SK-N-SH (cell line): ENCODE measurements at regions not wholly inside any gene's neighbourhood (a gene's known extent, or its start where the extent isn't known, plus 50 kb on each side); places are given as distances from the start of the nearest gene placed in this dataset.

Experiments
- CTCF ChIA-PET: fragments of 300-600, 350-600 bp; formaldehyde crosslinking; extraction: SDS; loops from one replicate; lab custom pipeline; 2021; lab: Yijun Ruan, JAX
- POLR2A ChIA-PET: fragments of 350-600 bp; sonication (Branson Sonifier 250); formaldehyde crosslinking; extraction: SDS; loops from one replicate; lab custom pipeline; 2020; ENCODE audit warnings: antibody characterized with exemption, inconsistent platforms; lab: Yijun Ruan, JAX
- DNase-seq: peaks from one replicate; pipeline ENCODE4 v3.0.0; 2012
- H2AFZ ChIP-seq: fragments of 200-600 bp; sonication (generic); 2 replicates; pipeline ENCODE4 v1.8.1; 2016; ENCODE audit warnings: antibody characterized with exemption, mild to moderate bottlenecking, low read depth
- H3F3A ChIP-seq: fragments of 200-600 bp; sonication (generic); replicated peaks from 2 replicates; pipeline ENCODE3; 2016; ENCODE audit warnings: antibody characterized with exemption, mild to moderate bottlenecking; ENCODE audit not compliant: insufficient read depth
- H3K27ac ChIP-seq, 2 experiments: fragments of 200-500 bp in 1 of 2; fragments of 200-600 bp in 1 of 2; sonication (Bioruptor generic) in 1 of 2; sonication (generic), shearing (Covaris generic) in 1 of 2; 2 replicates each; pipeline versions ENCODE4 v1.5.1 to v1.6.1; 2014 to 2016; ENCODE audit warnings: low read depth in 2 of 2, inconsistent platforms in 1 of 2, low read length in 1 of 2, mild to moderate bottlenecking in 1 of 2, mixed read lengths in 1 of 2
- H3K27me3 ChIP-seq: fragments of 200-600 bp; sonication (generic), shearing (Covaris generic); 2 replicates; pipeline ENCODE4 v1.6.1; 2016; ENCODE audit warnings: mixed run types; ENCODE audit not compliant: insufficient read depth
- H3K36me3 ChIP-seq, 2 experiments: fragments of 200-500 bp in 1 of 2; fragments of 200-600 bp in 1 of 2; sonication (Bioruptor generic) in 1 of 2; sonication (generic) in 1 of 2; replicated peaks in 1 of 2; 2 replicates each; pipeline versions ENCODE3 to v1.5.1; 2014 to 2016; ENCODE audit warnings: low read length in 1 of 2, mild to moderate bottlenecking in 1 of 2; ENCODE audit not compliant: insufficient read depth in 2 of 2, control insufficient read depth in 1 of 2
- H3K4me1 ChIP-seq, 2 experiments: fragments of 200-500 bp in 1 of 2; fragments of 200-600 bp in 1 of 2; sonication (Bioruptor generic) in 1 of 2; sonication (generic), shearing (Covaris generic) in 1 of 2; 2 replicates each; pipeline versions ENCODE4 v1.5.1 to v1.6.1; 2014 to 2016; ENCODE audit warnings: low read depth in 1 of 2, low read length in 1 of 2, mixed run types in 1 of 2; ENCODE audit not compliant: insufficient read depth in 2 of 2, control insufficient read depth in 1 of 2
- H3K4me2 ChIP-seq: fragments of 200-600 bp; sonication (generic), shearing (Covaris generic); 2 replicates; pipeline ENCODE4 v1.6.1; 2017; ENCODE audit warnings: mixed run types
- H3K4me3 ChIP-seq, 2 experiments: fragments of 200-500 bp in 1 of 2; fragments of 200-600 bp in 1 of 2; sonication (Bioruptor generic) in 1 of 2; sonication (generic), shearing (Covaris generic) in 1 of 2; 2 replicates each; pipeline versions ENCODE4 v1.5.1 to v1.8.1; 2014 to 2016; ENCODE audit warnings: low read depth in 2 of 2, inconsistent platforms in 1 of 2, low read length in 1 of 2, mild to moderate bottlenecking in 1 of 2, mixed read lengths in 1 of 2, moderate library complexity in 1 of 2
- H3K79me2 ChIP-seq: fragments of 200-600 bp; sonication (generic); 2 replicates; pipeline ENCODE4 v1.8.1; 2017; ENCODE audit warnings: mild to moderate bottlenecking; ENCODE audit not compliant: insufficient read depth
- H3K9ac ChIP-seq: fragments of 200-600 bp; sonication (generic); 2 replicates; pipeline ENCODE4 v1.6.1; 2017; ENCODE audit warnings: mixed run types
- H3K9me2 ChIP-seq: fragments of 200-600 bp; sonication (generic); 2 replicates; pipeline ENCODE4 v1.6.1; 2017; ENCODE audit warnings: mixed run types
- H3K9me3 ChIP-seq: fragments of 200-600 bp; sonication (generic); 2 replicates; pipeline ENCODE4 v1.6.1; 2017; ENCODE audit warnings: mixed run types, mild to moderate bottlenecking, moderate library complexity
- H4K20me1 ChIP-seq: fragments of 200-600 bp; sonication (generic); 2 replicates; pipeline ENCODE4 v1.6.1; 2017; ENCODE audit warnings: mild to moderate bottlenecking, mixed run types; ENCODE audit not compliant: insufficient read depth
- CHD2 ChIP-seq: fragments of 150-350 bp; IDR thresholded peaks from 2 replicates; pipeline ENCODE4 v1.6.1; 2018; ENCODE audit warnings: low read length; ENCODE audit not compliant: partially characterized antibody
- FOXJ3 ChIP-seq: sonication (generic); formaldehyde crosslinking; IDR thresholded peaks from 2 replicates; pipeline ENCODE4 v1.5.1; 2020; ENCODE audit warnings: mild to moderate bottlenecking, missing genetic modification reagents
- FOXM1 ChIP-seq: IDR thresholded peaks from 2 replicates; pipeline ENCODE4 v1.4.0; 2012; ENCODE audit warnings: low read depth, mild to moderate bottlenecking
- IRF3 ChIP-seq: fragments of 150-350 bp; IDR thresholded peaks from 2 replicates; pipeline ENCODE4 v1.6.1; 2016; ENCODE audit warnings: mild to moderate bottlenecking, low read depth, low read length
- JUND ChIP-seq: IDR thresholded peaks from 2 replicates; pipeline ENCODE4 v1.4.0; 2012
- MXI1 ChIP-seq: IDR thresholded peaks from 2 replicates; pipeline ENCODE4 v1.6.1; 2012; ENCODE audit warnings: mild to moderate bottlenecking, low read depth, low read length, improper control_type of control experiment
- NRF1 ChIP-seq: IDR thresholded peaks from 2 replicates; pipeline ENCODE4 v1.6.1; 2012; ENCODE audit warnings: low read depth, mild to moderate bottlenecking, low read length
- RCOR1 ChIP-seq: fragments of 150-350 bp; IDR thresholded peaks from 2 replicates; pipeline ENCODE4 v1.6.1; 2017; ENCODE audit warnings: antibody characterized with exemption, low read length
- REST ChIP-seq: IDR thresholded peaks from 2 replicates; pipeline ENCODE4 v1.6.1; 2012; ENCODE audit warnings: mild to moderate bottlenecking, low read depth, low read length, moderate library complexity
- RXRA ChIP-seq: IDR thresholded peaks from 2 replicates; pipeline ENCODE4 v1.4.0; 2012; ENCODE audit warnings: low read depth, mild to moderate bottlenecking, borderline replicate concordance
- SIN3A ChIP-seq: IDR thresholded peaks from 2 replicates; pipeline ENCODE4 v1.6.1; 2012; ENCODE audit warnings: low read depth, mild to moderate bottlenecking, low read length, moderate library complexity, borderline replicate concordance
- SMC3 ChIP-seq: IDR thresholded peaks from 2 replicates; pipeline ENCODE4 v1.6.1; 2012; ENCODE audit warnings: low read depth, low read length, improper control_type of control experiment
- TAF1 ChIP-seq: IDR thresholded peaks from 2 replicates; pipeline ENCODE4 v1.6.1; 2012; ENCODE audit warnings: low read depth, mild to moderate bottlenecking, low read length, moderate library complexity, borderline replicate concordance
- TCF12 ChIP-seq: IDR thresholded peaks from 2 replicates; pipeline ENCODE4 v1.4.0; 2012
- TEAD4 ChIP-seq: IDR thresholded peaks from 2 replicates; pipeline ENCODE4 v1.4.0; 2012; ENCODE audit warnings: mild to moderate bottlenecking, borderline replicate concordance; ENCODE audit not compliant: insufficient read depth
- YY1 ChIP-seq: IDR thresholded peaks from 2 replicates; pipeline ENCODE4 v1.4.0; 2012; ENCODE audit warnings: low read depth, mild to moderate bottlenecking
- WGBS: methylation state at CpG from one replicate; pipeline ENCODE4 v1.1.6; 2017; ENCODE audit warnings: low lambda C conversion rate; 5-methylcytosine and 5-hydroxymethylcytosine counted together
- TF ChIP-seq, protein P1 (sequence below): IDR thresholded peaks from 2 replicates; pipeline ENCODE4 v1.4.0; 2012; ENCODE audit warnings: low read depth, borderline replicate concordance
- TF ChIP-seq, protein P2 (sequence below): fragments of 150-350 bp; IDR thresholded peaks from 2 replicates; pipeline ENCODE4 v1.6.1; 2017; ENCODE audit warnings: antibody characterized with exemption, low read length, low read depth, borderline replicate concordance
- TF ChIP-seq, protein P3 (sequence below): IDR thresholded peaks from 2 replicates; pipeline ENCODE4 v1.4.0; 2012; ENCODE audit warnings: low read depth, borderline replicate concordance

- TF ChIP-seq YY1 (no peak), TEAD4 (no peak), FOXM1 (no peak), REST (no peak), SMC3 (no peak)
- TF ChIP-seq, protein P1, sequence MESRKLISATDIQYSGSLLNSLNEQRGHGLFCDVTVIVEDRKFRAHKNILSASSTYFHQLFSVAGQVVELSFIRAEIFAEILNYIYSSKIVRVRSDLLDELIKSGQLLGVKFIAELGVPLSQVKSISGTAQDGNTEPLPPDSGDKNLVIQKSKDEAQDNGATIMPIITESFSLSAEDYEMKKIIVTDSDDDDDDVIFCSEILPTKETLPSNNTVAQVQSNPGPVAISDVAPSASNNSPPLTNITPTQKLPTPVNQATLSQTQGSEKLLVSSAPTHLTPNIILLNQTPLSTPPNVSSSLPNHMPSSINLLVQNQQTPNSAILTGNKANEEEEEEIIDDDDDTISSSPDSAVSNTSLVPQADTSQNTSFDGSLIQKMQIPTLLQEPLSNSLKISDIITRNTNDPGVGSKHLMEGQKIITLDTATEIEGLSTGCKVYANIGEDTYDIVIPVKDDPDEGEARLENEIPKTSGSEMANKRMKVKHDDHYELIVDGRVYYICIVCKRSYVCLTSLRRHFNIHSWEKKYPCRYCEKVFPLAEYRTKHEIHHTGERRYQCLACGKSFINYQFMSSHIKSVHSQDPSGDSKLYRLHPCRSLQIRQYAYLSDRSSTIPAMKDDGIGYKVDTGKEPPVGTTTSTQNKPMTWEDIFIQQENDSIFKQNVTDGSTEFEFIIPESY, result no peak
- no peaks in the 10 kb centered on the region for H3K9me2 ChIP-seq
- H2AFZ ChIP-seq, result no peak overlapping the region
- H3K4me3 ChIP-seq, result no peak overlapping the region
- H3K27me3 ChIP-seq, result no peaks in the 10 kb centered on the region
- DNase-seq, result no peak
- peaks cover 4% of the 10 kb centered on the region for H3F3A ChIP-seq
- no peak overlapping the region for H3K4me2 ChIP-seq
- no peak overlapping the region for H3K27ac ChIP-seq
- peaks cover 81% of the 10 kb centered on the region for H3K79me2 ChIP-seq
- 92% methylated on average over 3 of the region's 3 CpGs for WGBS
- H3K36me3 ChIP-seq, result no peaks in the 10 kb centered on the region
- POLR2A ChIA-PET, result no interaction called here
- no peaks in the 10 kb centered on the region for H4K20me1 ChIP-seq
- H3K9ac ChIP-seq, result no peak overlapping the region
- CTCF ChIA-PET, result interaction anchor here (1.4 to 2.3 kb wide), 2 partner anchors 13 to 28 kb away, joined by 3 to 8 read pairs; no protein-coding TSS in a partner anchor
- peaks cover 2 to 3% of the 10 kb centered on the region in 2 experiments; a peak in 1 of 4 replicates for H3K4me1 ChIP-seq
- H3K9me3 ChIP-seq, result no peaks in the 10 kb centered on the region
Measured at GRCh38 chr14:71432334-71433110, 499.7 kb upstream of the RGS6 start.

DNA sequence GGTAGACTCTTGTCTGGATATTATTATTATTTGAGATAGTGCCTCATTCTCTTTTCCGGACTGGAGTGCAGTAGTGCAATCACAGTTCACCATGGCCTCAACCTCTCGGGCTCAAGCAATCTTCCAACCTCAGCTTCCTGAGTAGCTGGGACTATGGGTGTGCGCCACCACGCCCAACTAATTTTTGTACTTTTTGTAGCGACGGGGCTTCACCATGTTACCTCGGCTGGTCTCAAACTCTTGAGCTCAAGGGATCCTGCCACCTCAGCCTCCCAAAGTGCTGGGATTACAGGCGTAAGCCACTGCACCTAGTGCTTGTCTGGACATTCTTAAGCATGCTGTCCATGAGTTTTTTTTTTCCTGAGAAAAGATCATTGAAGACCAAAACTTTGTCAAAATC lies 498.9 kb upstream of the RGS6 start:
- H3K9me3 ChIP-seq, result no peaks in the 10 kb centered on the region
- no peaks in the 10 kb centered on the region for H3K27me3 ChIP-seq
- H3K9ac ChIP-seq, result no peak overlapping the region
- H3K4me1 ChIP-seq, result peaks cover 6 to 8% of the 10 kb centered on the region in 2 experiments; a peak in 2 of 4 replicates
- H3K4me3 ChIP-seq, result no peak overlapping the region
- ChIA-PET CTCF (interaction anchor here (1.4 to 1.5 kb wide), 2 partner anchors 22 to 29 kb away, joined by 3 read pairs; no protein-coding TSS in a partner anchor), POLR2A (no interaction called here)
- H3K9me2 ChIP-seq, result no peaks in the 10 kb centered on the region
- H3K79me2 ChIP-seq, result peaks cover 87% of the 10 kb centered on the region
- H3K4me2 ChIP-seq, result no peak overlapping the region
- no peaks in the 10 kb centered on the region for H3K36me3 ChIP-seq
- H4K20me1 ChIP-seq, result no peaks in the 10 kb centered on the region
- H3K27ac ChIP-seq, result no peak overlapping the region
- 95% methylated on average over 8 of the region's 8 CpGs for WGBS
- no peak overlapping the region for H2AFZ ChIP-seq
- no peak for DNase-seq
- H3F3A ChIP-seq, result peaks cover 10% of the 10 kb centered on the region
- TF ChIP-seq NRF1, result no peak
- TF ChIP-seq FOXM1, result no peak
- no peak for TF ChIP-seq TAF1
- TF ChIP-seq, protein P2, sequence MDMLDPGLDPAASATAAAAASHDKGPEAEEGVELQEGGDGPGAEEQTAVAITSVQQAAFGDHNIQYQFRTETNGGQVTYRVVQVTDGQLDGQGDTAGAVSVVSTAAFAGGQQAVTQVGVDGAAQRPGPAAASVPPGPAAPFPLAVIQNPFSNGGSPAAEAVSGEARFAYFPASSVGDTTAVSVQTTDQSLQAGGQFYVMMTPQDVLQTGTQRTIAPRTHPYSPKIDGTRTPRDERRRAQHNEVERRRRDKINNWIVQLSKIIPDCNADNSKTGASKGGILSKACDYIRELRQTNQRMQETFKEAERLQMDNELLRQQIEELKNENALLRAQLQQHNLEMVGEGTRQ, result no peak
- TF ChIP-seq RCOR1, result no peak
- no peak for TF ChIP-seq FOXJ3 (CRISPR knock-in tag)
- no peak for TF ChIP-seq CHD2
- no peak for TF ChIP-seq JUND
- TF ChIP-seq SIN3A, result no peak
- no peak for TF ChIP-seq IRF3
- no peak for TF ChIP-seq RXRA
- no peak for TF ChIP-seq MXI1
- TF ChIP-seq, protein P3, sequence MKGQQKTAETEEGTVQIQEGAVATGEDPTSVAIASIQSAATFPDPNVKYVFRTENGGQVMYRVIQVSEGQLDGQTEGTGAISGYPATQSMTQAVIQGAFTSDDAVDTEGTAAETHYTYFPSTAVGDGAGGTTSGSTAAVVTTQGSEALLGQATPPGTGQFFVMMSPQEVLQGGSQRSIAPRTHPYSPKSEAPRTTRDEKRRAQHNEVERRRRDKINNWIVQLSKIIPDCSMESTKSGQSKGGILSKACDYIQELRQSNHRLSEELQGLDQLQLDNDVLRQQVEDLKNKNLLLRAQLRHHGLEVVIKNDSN, result no peak
- no peak for TF ChIP-seq TCF12
